HepG2 (cell line): ENCODE measurements at regions not wholly inside any gene's neighbourhood (a gene's known extent, or its start where the extent isn't known, plus 50 kb on each side); places are given as distances from the start of the nearest gene placed in this dataset.

Source experiments
- ATAC-seq: fragments of 200-7000 bp; cut with Tn5 transposase; 3 replicates; pipeline ENCODE4 v1.9.1; 2020; ENCODE audit warnings: mild to moderate bottlenecking, moderate library complexity
- BruUV-seq: library from RNA; stranded (reverse); fragments of 400-500 nt; replicated peaks from 2 replicates; lab custom pipeline; 2021; lab: Mats Ljungman, UMichigan
- CTCF ChIA-PET: fragments of 300-600 bp; formaldehyde crosslinking; extraction: SDS; loops from one replicate; lab custom pipeline; 2021; ENCODE audit warnings: low total read pairs, inconsistent platforms, low intra/inter-chr PET ratio; lab: Yijun Ruan, JAX
- POLR2A ChIA-PET: fragments of 350-600 bp; sonication (Branson Sonifier 250); formaldehyde crosslinking; loops from one replicate; lab custom pipeline; 2020; ENCODE audit warnings: antibody characterized with exemption, inconsistent platforms; lab: Yijun Ruan, JAX
- DNase-seq: peaks from one replicate; pipeline ENCODE4 v3.0.0-alpha.2; 2015; ENCODE audit warnings: low spot score
- FAIRE-seq: peaks from 3 replicates; lab custom pipeline; 2011; peaks lifted over from hg19 to GRCh38; lab: Jason Lieb, UNC
- H2AFZ ChIP-seq: one replicate; pipeline ENCODE4 v1.6.1; 2011; ENCODE audit warnings: low read length, inconsistent platforms
- H3K27ac ChIP-seq: fragments of 300-600 bp; 3 replicates; pipeline ENCODE4 v1.8.0; 2011; ENCODE audit warnings: mixed run types, mild to moderate bottlenecking, mixed read lengths, low read length, inconsistent platforms; ENCODE audit not compliant: insufficient read depth; ENCODE audit errors: extremely low read length
- H3K27me3 ChIP-seq, 2 experiments: fragments of 200-600 bp in 1 of 2; 2 replicates in 1 of 2; 3 replicates in 1 of 2; pipeline versions ENCODE4 v1.6.0 to v1.8.0; 2011; ENCODE audit warnings: low read length in 2 of 2, mild to moderate bottlenecking in 2 of 2, moderate library complexity in 2 of 2, inconsistent platforms in 1 of 2; ENCODE audit not compliant: insufficient read depth in 2 of 2, control insufficient read depth in 1 of 2
- H3K36me3 ChIP-seq, 2 experiments: fragments of 200-600 bp in 1 of 2; replicated peaks in 1 of 2; 2 replicates in 1 of 2; 3 replicates in 1 of 2; pipeline versions ENCODE4 v1.5.1 to v1.8.0; 2011; ENCODE audit warnings: low read length in 2 of 2, inconsistent platforms in 1 of 2; ENCODE audit not compliant: insufficient read depth in 2 of 2, control insufficient read depth in 1 of 2
- H3K4me1 ChIP-seq: 2 replicates; pipeline ENCODE4 v1.5.1; 2012; ENCODE audit warnings: low read length, inconsistent platforms; ENCODE audit not compliant: insufficient read depth
- H3K4me2 ChIP-seq: 2 replicates; pipeline ENCODE4 v1.6.0; 2011; ENCODE audit warnings: low read depth, low read length, inconsistent platforms
- H3K4me3 ChIP-seq, 3 experiments: fragments of 200-600 bp in 1 of 3; sonication (generic), shearing (Covaris generic) in 1 of 3; replicated peaks in 1 of 3; 2 replicates each; pipeline ENCODE4 v1.5.1; 2011 to 2016; ENCODE audit warnings: low read length in 3 of 3, inconsistent platforms in 2 of 3, low read depth in 2 of 3, mild to moderate bottlenecking in 2 of 3, control low read depth in 1 of 3, mixed read lengths in 1 of 3; ENCODE audit not compliant: insufficient read depth in 1 of 3
- H3K79me2 ChIP-seq: one replicate; pipeline ENCODE4 v1.6.1; 2011; ENCODE audit warnings: low read length, inconsistent platforms; ENCODE audit not compliant: insufficient read depth
- H3K9ac ChIP-seq: 2 replicates; pipeline ENCODE4 v1.6.0; 2011; ENCODE audit warnings: mild to moderate bottlenecking, low read depth, low read length, inconsistent platforms; ENCODE audit not compliant: insufficient read depth
- H3K9me3 ChIP-seq: 2 replicates; pipeline ENCODE4 v1.5.1; 2012; ENCODE audit warnings: mild to moderate bottlenecking, low read length
- H4K20me1 ChIP-seq: 2 replicates; pipeline ENCODE4 v1.6.0; 2011; ENCODE audit warnings: inconsistent platforms, mild to moderate bottlenecking, low read length, moderate library complexity; ENCODE audit not compliant: insufficient read depth
- ASH2L ChIP-seq: fragments of 300-600, 200-600 bp; sonication (generic); IDR thresholded peaks from 2 replicates; pipeline ENCODE4 v1.7.0; 2017; ENCODE audit warnings: low read depth, mild to moderate bottlenecking, moderate library complexity, mixed read lengths, low read length; ENCODE audit not compliant: insufficient read length
- BHLHE40 ChIP-seq: IDR thresholded peaks from 2 replicates; pipeline ENCODE4 v1.6.1; 2011; ENCODE audit warnings: low read length, improper control_type of control experiment
- FOXA3 ChIP-seq: IDR thresholded peaks from 2 replicates; pipeline ENCODE4 v1.6.1; 2016; ENCODE audit warnings: missing genetic modification reagents, missing compliant biosample characterization
- HHEX ChIP-seq: IDR thresholded peaks from 2 replicates; pipeline ENCODE4 v1.6.1; 2016; ENCODE audit warnings: control low read depth
- HOMEZ ChIP-seq: IDR thresholded peaks from 2 replicates; pipeline ENCODE4 v1.6.1; 2016; ENCODE audit warnings: low read depth
- KAT2B ChIP-seq: fragments of 150-350 bp; IDR thresholded peaks from 2 replicates; pipeline ENCODE4 v1.6.1; 2014; ENCODE audit warnings: low read depth, low read length, borderline replicate concordance
- KLF15 ChIP-seq: sonication (generic); formaldehyde crosslinking; IDR thresholded peaks from 2 replicates; pipeline ENCODE4 v1.8.1; 2023; ENCODE audit warnings: borderline replicate concordance, mild to moderate bottlenecking, inconsistent platforms, missing genetic modification reagents, mixed read lengths
- KLF6 ChIP-seq: IDR thresholded peaks from 2 replicates; pipeline ENCODE4 v1.8.0; 2016; ENCODE audit warnings: missing biosample characterization, missing genetic modification reagents
- NFE2L2 ChIP-seq: fragments of 150-350 bp; IDR thresholded peaks from 2 replicates; pipeline ENCODE4 v1.6.1; 2014; ENCODE audit warnings: low read length
- SPEN ChIP-seq: sonication (generic); formaldehyde crosslinking; IDR thresholded peaks from 2 replicates; pipeline ENCODE4 v1.5.1; 2020; ENCODE audit warnings: low read depth, mild to moderate bottlenecking, missing genetic modification reagents
- SRF ChIP-seq: IDR thresholded peaks from 2 replicates; pipeline ENCODE4 v1.6.1; 2011; ENCODE audit warnings: mild to moderate bottlenecking, low read depth, low read length, moderate library complexity
- ZNF274 ChIP-seq: sonication (generic); formaldehyde crosslinking; IDR thresholded peaks from 2 replicates; pipeline ENCODE4 v1.5.1; 2020; ENCODE audit warnings: mild to moderate bottlenecking, missing genetic modification reagents
- ZNF317 ChIP-seq: sonication (generic); formaldehyde crosslinking; IDR thresholded peaks from 2 replicates; pipeline ENCODE4 v1.5.0; 2020; ENCODE audit warnings: mild to moderate bottlenecking, missing genetic modification reagents
- ZNF615 ChIP-seq: sonication (generic); formaldehyde crosslinking; IDR thresholded peaks from 2 replicates; pipeline ENCODE4 v1.5.0; 2020; ENCODE audit warnings: mild to moderate bottlenecking, missing genetic modification reagents, borderline replicate concordance
- ZNF644 ChIP-seq: IDR thresholded peaks from 2 replicates; pipeline ENCODE4 v1.6.1; 2016; ENCODE audit warnings: low read depth
- ZNF713 ChIP-seq: sonication (generic); formaldehyde crosslinking; IDR thresholded peaks from 2 replicates; pipeline ENCODE4 v1.4.0; 2020; ENCODE audit warnings: mild to moderate bottlenecking, missing genetic modification reagents
- WGBS: methylation state at CpG from one replicate; pipeline ENCODE4 v1.1.6; 2017; ENCODE audit warnings: low lambda C conversion rate; 5-methylcytosine and 5-hydroxymethylcytosine counted together
- in situ Hi-C: cut with HindIII; loops from 2 replicates; pipeline ENCODE4 v1.10.0; 2017; ENCODE audit warnings: low pct_unique_long_range_greater_than_20kb; ENCODE audit not compliant: extremely low pct_ligation_motif_present
- intact Hi-C: fragments of 100-400 bp; cut with micrococcal nuclease; formaldehyde crosslinking; loops from one replicate; pipeline ENCODE4 v1.10.0; 2022; ENCODE audit not compliant: unreplicated experiment
- TF ChIP-seq, protein P1 (sequence below): sonication (generic); formaldehyde crosslinking; IDR thresholded peaks from 2 replicates; pipeline ENCODE4 v1.4.0; 2020; ENCODE audit warnings: missing genetic modification reagents
- TF ChIP-seq, protein P2 (sequence below): sonication (generic); formaldehyde crosslinking; conservative IDR thresholded peaks from 2 replicates; pipeline ENCODE4 v1.4.0; 2020; ENCODE audit warnings: missing genetic modification reagents

- TF ChIP-seq HOMEZ (CRISPR knock-in tag) (peak; percentile 33; the same call in 1 of the 2 replicates), SPEN (no peak), NFE2L2 (no peak), FOXA3 (CRISPR knock-in tag) (peak; percentile 45; the same call in 1 of the 2 replicates), SRF (no peak), BHLHE40 (no peak), KLF6 (CRISPR knock-in tag) (no peak), ZNF317 (CRISPR knock-in tag) (peak; percentile 47; the same call in 1 of the 2 replicates), KLF15 (no peak)
Measured at GRCh38 chr7:138245216-138245615, 169.0 kb downstream of the AKR1D1 start (continued).

DNA sequence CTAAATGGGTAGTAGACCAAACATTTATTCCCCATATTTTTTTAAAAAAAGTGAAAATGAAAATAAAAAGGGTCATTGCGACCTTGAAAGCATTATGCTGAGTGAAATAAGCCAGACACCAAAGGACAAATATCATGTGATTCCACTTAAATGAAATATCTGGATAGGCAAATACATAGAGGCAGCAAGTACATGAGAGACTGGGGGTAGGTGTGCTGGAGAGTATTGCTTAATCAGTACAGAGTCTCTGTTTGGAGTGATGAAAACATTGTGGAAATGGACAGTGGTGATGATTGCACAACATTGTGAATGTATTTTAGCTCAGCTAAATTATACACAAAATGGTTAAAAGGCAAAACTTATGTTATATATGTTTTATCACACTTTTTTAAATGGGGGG, 169.4 kb downstream of the AKR1D1 start:
- BruUV-seq = no TSS peak
- intact Hi-C loops = no loop called here
- no peaks in the 10 kb centered on the region for H4K20me1 ChIP-seq
- no peaks in the 10 kb centered on the region for H3K36me3 ChIP-seq
- ChIA-PET CTCF (no interaction called here), POLR2A (interaction anchor here (0.6 to 2.2 kb wide), 12 partner anchors 11 to 214 kb away, joined by 3 to 18 read pairs (median 4); partner anchors contain the start of gene TRIM24)
- in situ Hi-C loops = no loop called here
- peaks cover 18% of the 10 kb centered on the region for H3K9me3 ChIP-seq
- peak; percentile 60 for FAIRE-seq
- peak; percentile 96 for ATAC-seq
- H3K4me2 ChIP-seq = peak overlapping the region; percentile 54
- peak; percentile 97 for DNase-seq
- H3K27me3 ChIP-seq = no peaks in the 10 kb centered on the region
- no peak overlapping the region; a peak in 1 of 6 replicates for H3K4me3 ChIP-seq
- peak overlapping the region; percentile 80 for H3K27ac ChIP-seq
- H3K4me1 ChIP-seq = peaks cover 54% of the 10 kb centered on the region
- 0% methylated on average over 1 of the region's 1 CpG for WGBS
- H3K79me2 ChIP-seq = no peaks in the 10 kb centered on the region
- no peak overlapping the region for H2AFZ ChIP-seq
- H3K9ac ChIP-seq = peak overlapping the region; percentile 58
- TF ChIP-seq ZNF274 (CRISPR knock-in tag) (no peak), HHEX (CRISPR knock-in tag) (no peak), ZNF713 (no peak), ZNF644 (peak; percentile 95), ASH2L (no peak), ZNF615 (no peak), KAT2B (no peak)
- TF ChIP-seq, protein P1, sequence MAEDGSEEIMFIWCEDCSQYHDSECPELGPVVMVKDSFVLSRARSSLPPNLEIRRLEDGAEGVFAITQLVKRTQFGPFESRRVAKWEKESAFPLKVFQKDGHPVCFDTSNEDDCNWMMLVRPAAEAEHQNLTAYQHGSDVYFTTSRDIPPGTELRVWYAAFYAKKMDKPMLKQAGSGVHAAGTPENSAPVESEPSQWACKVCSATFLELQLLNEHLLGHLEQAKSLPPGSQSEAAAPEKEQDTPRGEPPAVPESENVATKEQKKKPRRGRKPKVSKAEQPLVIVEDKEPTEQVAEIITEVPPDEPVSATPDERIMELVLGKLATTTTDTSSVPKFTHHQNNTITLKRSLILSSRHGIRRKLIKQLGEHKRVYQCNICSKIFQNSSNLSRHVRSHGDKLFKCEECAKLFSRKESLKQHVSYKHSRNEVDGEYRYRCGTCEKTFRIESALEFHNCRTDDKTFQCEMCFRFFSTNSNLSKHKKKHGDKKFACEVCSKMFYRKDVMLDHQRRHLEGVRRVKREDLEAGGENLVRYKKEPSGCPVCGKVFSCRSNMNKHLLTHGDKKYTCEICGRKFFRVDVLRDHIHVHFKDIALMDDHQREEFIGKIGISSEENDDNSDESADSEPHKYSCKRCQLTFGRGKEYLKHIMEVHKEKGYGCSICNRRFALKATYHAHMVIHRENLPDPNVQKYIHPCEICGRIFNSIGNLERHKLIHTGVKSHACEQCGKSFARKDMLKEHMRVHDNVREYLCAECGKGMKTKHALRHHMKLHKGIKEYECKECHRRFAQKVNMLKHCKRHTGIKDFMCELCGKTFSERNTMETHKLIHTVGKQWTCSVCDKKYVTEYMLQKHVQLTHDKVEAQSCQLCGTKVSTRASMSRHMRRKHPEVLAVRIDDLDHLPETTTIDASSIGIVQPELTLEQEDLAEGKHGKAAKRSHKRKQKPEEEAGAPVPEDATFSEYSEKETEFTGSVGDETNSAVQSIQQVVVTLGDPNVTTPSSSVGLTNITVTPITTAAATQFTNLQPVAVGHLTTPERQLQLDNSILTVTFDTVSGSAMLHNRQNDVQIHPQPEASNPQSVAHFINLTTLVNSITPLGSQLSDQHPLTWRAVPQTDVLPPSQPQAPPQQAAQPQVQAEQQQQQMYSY (CRISPR knock-in tag) = no peak
- TF ChIP-seq, protein P2, sequence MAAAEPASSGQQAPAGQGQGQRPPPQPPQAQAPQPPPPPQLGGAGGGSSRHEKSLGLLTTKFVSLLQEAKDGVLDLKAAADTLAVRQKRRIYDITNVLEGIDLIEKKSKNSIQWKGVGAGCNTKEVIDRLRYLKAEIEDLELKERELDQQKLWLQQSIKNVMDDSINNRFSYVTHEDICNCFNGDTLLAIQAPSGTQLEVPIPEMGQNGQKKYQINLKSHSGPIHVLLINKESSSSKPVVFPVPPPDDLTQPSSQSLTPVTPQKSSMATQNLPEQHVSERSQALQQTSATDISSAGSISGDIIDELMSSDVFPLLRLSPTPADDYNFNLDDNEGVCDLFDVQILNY (CRISPR knock-in tag) = no peak
